DND-41 (cell line): ENCODE measurements at regions not wholly inside any gene's neighbourhood (a gene's known extent, or its start where the extent isn't known, plus 50 kb on each side); places are given as distances from the start of the nearest gene placed in this dataset.

Source experiments
- ATAC-seq: fragments of 200-7000 bp; cut with Tn5 transposase; 3 replicates; pipeline ENCODE4 v1.9.1; 2021; ENCODE audit warnings: low read depth; ENCODE audit not compliant: insufficient read depth
- DNase-seq: peaks from one replicate; pipeline ENCODE4 v3.0.0-alpha.2; 2020
- H2AFZ ChIP-seq: 2 replicates; pipeline ENCODE4 v1.6.0; 2012; ENCODE audit warnings: low read depth, low read length
- H3K27ac ChIP-seq: 2 replicates; pipeline ENCODE4 v1.5.1; 2012; ENCODE audit warnings: low read length, inconsistent platforms
- H3K27me3 ChIP-seq: fragments of 200-600 bp; sonication (generic); 2 replicates; pipeline ENCODE4 v1.6.0; 2012; ENCODE audit warnings: low read length, mild to moderate bottlenecking, inconsistent platforms; ENCODE audit not compliant: insufficient read depth, poor library complexity
- H3K36me3 ChIP-seq: 2 replicates; pipeline ENCODE4 v1.5.1; 2012; ENCODE audit warnings: low read length, inconsistent platforms; ENCODE audit not compliant: insufficient read depth
- H3K4me1 ChIP-seq: 2 replicates; pipeline ENCODE4 v1.5.1; 2012; ENCODE audit warnings: mild to moderate bottlenecking, low read length; ENCODE audit not compliant: insufficient read depth
- H3K4me2 ChIP-seq: 2 replicates; pipeline ENCODE4 v1.6.0; 2012; ENCODE audit warnings: mild to moderate bottlenecking, moderate library complexity, low read length, inconsistent platforms; ENCODE audit not compliant: insufficient read depth
- H3K4me3 ChIP-seq, 2 experiments: fragments of 200-600 bp in 1 of 2; shearing (Covaris generic) in 1 of 2; 2 replicates each; pipeline ENCODE4 v1.5.1; 2012 to 2016; ENCODE audit warnings: inconsistent platforms in 2 of 2, low read length in 2 of 2, mild to moderate bottlenecking in 2 of 2, low read depth in 1 of 2, moderate library complexity in 1 of 2
- H3K79me2 ChIP-seq: 2 replicates; pipeline ENCODE4 v1.6.0; 2012; ENCODE audit warnings: low read length, inconsistent platforms; ENCODE audit not compliant: insufficient read depth
- H3K9ac ChIP-seq: 2 replicates; pipeline ENCODE4 v1.6.0; 2012; ENCODE audit warnings: low read depth, mild to moderate bottlenecking, inconsistent platforms, low read length, moderate library complexity
- H3K9me3 ChIP-seq: 2 replicates; pipeline ENCODE4 v1.5.1; 2012; ENCODE audit warnings: low read length, moderate library complexity, mild to moderate bottlenecking, inconsistent platforms; ENCODE audit not compliant: insufficient read depth, severe bottlenecking
- H4K20me1 ChIP-seq: 2 replicates; pipeline ENCODE4 v1.6.0; 2012; ENCODE audit warnings: low read length; ENCODE audit not compliant: insufficient read depth
- EZH2 ChIP-seq: IDR thresholded peaks from 3 replicates; pipeline ENCODE4 v1.6.1; 2012; ENCODE audit warnings: borderline replicate concordance, low read depth, mild to moderate bottlenecking, moderate library complexity, low read length, inconsistent platforms; ENCODE audit not compliant: severe bottlenecking
- TF ChIP-seq, protein P1 (sequence below): IDR thresholded peaks from 2 replicates; pipeline ENCODE4 v1.5.1; 2012; ENCODE audit warnings: borderline replicate concordance, low read length, moderate library complexity, mild to moderate bottlenecking; ENCODE audit not compliant: poor library complexity, severe bottlenecking; ENCODE audit errors: extremely low read depth

DNA sequence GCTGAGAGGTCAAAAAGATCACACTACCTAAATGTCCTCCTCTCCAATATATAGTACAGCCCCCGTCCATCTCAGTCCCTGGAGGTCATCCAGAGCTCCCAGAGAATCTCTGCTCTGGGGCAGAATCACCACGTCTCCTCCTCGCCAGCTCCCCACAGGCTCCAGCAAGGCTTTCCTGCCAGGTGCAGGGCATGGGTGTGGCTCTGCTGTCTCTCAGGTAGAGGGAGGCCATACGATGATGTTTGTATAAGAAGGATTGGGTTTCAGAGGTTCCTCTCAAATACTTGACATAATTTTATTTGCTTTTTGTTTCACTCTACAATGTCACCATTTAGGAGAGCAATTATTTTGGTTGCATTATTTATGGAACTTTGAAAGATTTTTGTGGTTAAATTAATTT lies 98.3 kb upstream of the PRSS58 start:
- peaks cover 59% of the 10 kb centered on the region for H3K79me2 ChIP-seq
- ATAC-seq = no peak
- no peak for TF ChIP-seq EZH2
- TF ChIP-seq, protein P1, sequence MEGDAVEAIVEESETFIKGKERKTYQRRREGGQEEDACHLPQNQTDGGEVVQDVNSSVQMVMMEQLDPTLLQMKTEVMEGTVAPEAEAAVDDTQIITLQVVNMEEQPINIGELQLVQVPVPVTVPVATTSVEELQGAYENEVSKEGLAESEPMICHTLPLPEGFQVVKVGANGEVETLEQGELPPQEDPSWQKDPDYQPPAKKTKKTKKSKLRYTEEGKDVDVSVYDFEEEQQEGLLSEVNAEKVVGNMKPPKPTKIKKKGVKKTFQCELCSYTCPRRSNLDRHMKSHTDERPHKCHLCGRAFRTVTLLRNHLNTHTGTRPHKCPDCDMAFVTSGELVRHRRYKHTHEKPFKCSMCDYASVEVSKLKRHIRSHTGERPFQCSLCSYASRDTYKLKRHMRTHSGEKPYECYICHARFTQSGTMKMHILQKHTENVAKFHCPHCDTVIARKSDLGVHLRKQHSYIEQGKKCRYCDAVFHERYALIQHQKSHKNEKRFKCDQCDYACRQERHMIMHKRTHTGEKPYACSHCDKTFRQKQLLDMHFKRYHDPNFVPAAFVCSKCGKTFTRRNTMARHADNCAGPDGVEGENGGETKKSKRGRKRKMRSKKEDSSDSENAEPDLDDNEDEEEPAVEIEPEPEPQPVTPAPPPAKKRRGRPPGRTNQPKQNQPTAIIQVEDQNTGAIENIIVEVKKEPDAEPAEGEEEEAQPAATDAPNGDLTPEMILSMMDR = no peak
- DNase-seq = no peak
- H3K9ac ChIP-seq = peak overlapping the region; percentile 88
- peak overlapping the region; percentile 96 for H3K27ac ChIP-seq
- no peak overlapping the region for H2AFZ ChIP-seq
- peaks cover 84% of the 10 kb centered on the region for H3K4me1 ChIP-seq
- H3K4me3 ChIP-seq = no peak overlapping the region
- peaks cover 18% of the 10 kb centered on the region; the same call in 1 of the 2 replicates for H3K36me3 ChIP-seq
- H3K27me3 ChIP-seq = no peaks in the 10 kb centered on the region
- no peaks in the 10 kb centered on the region for H4K20me1 ChIP-seq
- peak overlapping the region; percentile 68; the same call in 1 of the 2 replicates for H3K4me2 ChIP-seq
- no peaks in the 10 kb centered on the region for H3K9me3 ChIP-seq

DNA sequence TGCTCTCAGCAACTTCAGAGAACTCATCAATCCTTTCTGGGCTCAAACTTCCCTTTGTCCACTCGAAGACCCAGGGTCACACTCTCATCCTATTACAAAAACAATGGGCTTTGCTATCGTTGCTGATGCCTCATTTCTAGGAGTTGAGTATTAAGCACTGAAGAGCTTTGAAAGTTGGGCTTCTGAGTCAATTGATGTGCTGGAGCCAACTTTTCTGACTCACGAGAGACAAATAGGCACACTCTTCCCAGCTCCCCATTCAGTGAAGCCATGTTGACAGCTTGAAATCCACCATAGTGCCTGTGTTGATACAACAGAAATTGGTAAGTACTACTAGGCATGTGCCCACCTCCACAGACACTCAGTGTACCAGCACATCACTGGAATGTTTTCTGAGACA lies 97.5 kb upstream of the PRSS58 start:
- TF ChIP-seq EZH2 = no peak
- TF ChIP-seq, protein P1 = no peak
- peaks cover 76% of the 10 kb centered on the region for H3K4me1 ChIP-seq
- H3K36me3 ChIP-seq = peaks cover 18% of the 10 kb centered on the region; the same call in 1 of the 2 replicates
- peaks cover 58% of the 10 kb centered on the region for H3K79me2 ChIP-seq
- H2AFZ ChIP-seq = no peak overlapping the region
- no peaks in the 10 kb centered on the region for H3K9me3 ChIP-seq
- peak overlapping the region in 1 of 2 experiments; percentile 28; a peak in 1 of 4 replicates for H3K4me3 ChIP-seq
- peak overlapping the region; percentile 96 for H3K27ac ChIP-seq
- no peaks in the 10 kb centered on the region for H3K27me3 ChIP-seq
- DNase-seq = no peak
- H4K20me1 ChIP-seq = no peaks in the 10 kb centered on the region
- H3K4me2 ChIP-seq = peak overlapping the region; percentile 68
- peak overlapping the region; percentile 88 for H3K9ac ChIP-seq
- no peak for ATAC-seq

GRCh38 chr7:142353147-142354060 lies 95.5 kb upstream of the PRSS58 start:
- peaks cover 23% of the 10 kb centered on the region; the same call in 1 of the 2 replicates for H3K36me3 ChIP-seq
- no peaks in the 10 kb centered on the region for H4K20me1 ChIP-seq
- TF ChIP-seq, protein P1 = no peak
- TF ChIP-seq EZH2 = no peak
- peaks cover 73% of the 10 kb centered on the region for H3K4me1 ChIP-seq
- H3K9me3 ChIP-seq = no peaks in the 10 kb centered on the region
- H3K4me3 ChIP-seq = peak overlapping the region; percentile 28 to 60
- peaks cover 66% of the 10 kb centered on the region for H3K79me2 ChIP-seq
- peak overlapping the region; percentile 96 for H3K27ac ChIP-seq
- H3K4me2 ChIP-seq = peak overlapping the region; percentile 68
- peak; percentile 57 for DNase-seq
- H3K9ac ChIP-seq = peak overlapping the region; percentile 88
- no peaks in the 10 kb centered on the region for H3K27me3 ChIP-seq
- peak; percentile 24 for ATAC-seq
- no peak overlapping the region for H2AFZ ChIP-seq
